A549 (cell line): ENCODE measurements at regions not wholly inside any gene's neighbourhood (a gene's known extent, or its start where the extent isn't known, plus 50 kb on each side); places are given as distances from the start of the nearest gene placed in this dataset.

Experiments
- ATAC-seq, 2 experiments: fragments of 200-7000 bp in 1 of 2; fragments of >200 bp in 1 of 2; cut with Nextera tagmentation in 1 of 2; cut with Tn5 transposase in 1 of 2; 3 replicates each; pipeline versions ENCODE4 v1.8.0 to v1.9.1; 2018 to 2020; ENCODE audit warnings: mild to moderate bottlenecking in 1 of 2, moderate library complexity in 1 of 2
- CTCF ChIA-PET: fragments of 300-600 bp; sonication (Branson Sonifier 250); formaldehyde crosslinking; extraction: SDS; loops from one replicate; lab custom pipeline; 2021; ENCODE audit warnings: antibody characterized with exemption, inconsistent platforms; lab: Yijun Ruan, JAX
- POLR2A ChIA-PET: fragments of 350-600 bp; formaldehyde crosslinking; extraction: SDS; loops from one replicate; lab custom pipeline; 2021; ENCODE audit warnings: antibody characterized with exemption, inconsistent platforms; lab: Yijun Ruan, JAX
- DNase-seq, 2 experiments: peaks; one replicate each; pipeline versions ENCODE4 v3.0.0 to v3.0.0-alpha.2; 2011 to 2016; ENCODE audit warnings: low read depth in 1 of 2, low spot score in 1 of 2
- FAIRE-seq: peaks from 2 replicates; lab custom pipeline; 2011; peaks lifted over from hg19 to GRCh38; lab: Jason Lieb, UNC
- H3K27ac ChIP-seq, 2 experiments: fragments of >200 bp; sonication (Bioruptor Twin); formaldehyde crosslinking; 3 replicates each; pipeline ENCODE4 v1.5.1; 2016 to 2017
- H3K4me1 ChIP-seq: fragments of >200 bp; sonication (Bioruptor Twin); formaldehyde crosslinking; 3 replicates; pipeline ENCODE4 v1.6.1; 2016
- H3K4me2 ChIP-seq: fragments of >200 bp; sonication (Bioruptor Twin); formaldehyde crosslinking; 3 replicates; pipeline ENCODE4 v1.6.1; 2016
- H3K4me3 ChIP-seq: fragments of >200 bp; sonication (Bioruptor Twin); formaldehyde crosslinking; 3 replicates; pipeline ENCODE4 v1.5.1; 2016
- H3K9me3 ChIP-seq: fragments of >200 bp; sonication (Bioruptor Twin); formaldehyde crosslinking; 3 replicates; pipeline ENCODE4 v1.6.1; 2016
- CBX2 ChIP-seq: fragments of 200-600 bp; sonication (generic); IDR thresholded peaks from 2 replicates; pipeline ENCODE4 v1.6.1; 2016; ENCODE audit warnings: low read depth, mild to moderate bottlenecking, borderline replicate concordance
- CBX8 ChIP-seq: fragments of 200-600 bp; sonication (generic); IDR thresholded peaks from 2 replicates; pipeline ENCODE4 v1.6.1; 2016
- CEBPB ChIP-seq, 2 experiments: fragments of >200 bp in 1 of 2; sonication (Bioruptor Twin) in 1 of 2; formaldehyde crosslinking in 1 of 2; IDR thresholded peaks; 2 replicates each; pipeline ENCODE4 v1.6.1; 2012 to 2016
- CHD2 ChIP-seq: fragments of 150-350 bp; IDR thresholded peaks from 2 replicates; pipeline ENCODE4 v1.6.1; 2014; ENCODE audit warnings: low read length; ENCODE audit not compliant: partially characterized antibody
- CHD4 ChIP-seq: fragments of 200-600 bp; sonication (generic); IDR thresholded peaks from 2 replicates; pipeline ENCODE4 v1.6.1; 2016; ENCODE audit warnings: antibody characterized with exemption, mild to moderate bottlenecking, borderline replicate concordance
- FOSB ChIP-seq: fragments of 250-450 bp; sonication (Bioruptor Pico); IDR thresholded peaks from 2 replicates; pipeline ENCODE4 v1.5.0; 2020; ENCODE audit warnings: mild to moderate bottlenecking, moderate library complexity
- HEYL ChIP-seq: fragments of 250-450 bp; sonication (Bioruptor Pico); IDR thresholded peaks from 2 replicates; pipeline ENCODE4 v1.8.0; 2021; ENCODE audit warnings: mild to moderate bottlenecking, moderate library complexity
- HMGXB4 ChIP-seq: fragments of 250-450 bp; sonication (Bioruptor Pico); IDR thresholded peaks from 2 replicates; pipeline ENCODE4 v1.5.0; 2021; ENCODE audit warnings: mild to moderate bottlenecking, moderate library complexity, borderline replicate concordance
- HOXA7 ChIP-seq: fragments of 250-450 bp; sonication (Bioruptor Pico); IDR thresholded peaks from 2 replicates; pipeline ENCODE4 v1.5.0; 2020; ENCODE audit warnings: mild to moderate bottlenecking, moderate library complexity
- KDM5A ChIP-seq: fragments of 200-600 bp; sonication (generic); IDR thresholded peaks from 2 replicates; pipeline ENCODE4 v1.6.1; 2016; ENCODE audit warnings: antibody characterized with exemption, mild to moderate bottlenecking
- MAZ ChIP-seq: fragments of 150-350 bp; IDR thresholded peaks from 2 replicates; pipeline ENCODE4 v1.6.1; 2014; ENCODE audit warnings: antibody characterized with exemption, low read depth, low read length, borderline replicate concordance
- RAD21 ChIP-seq, 2 experiments: fragments of >200 bp in 1 of 2; sonication (Bioruptor Twin) in 1 of 2; formaldehyde crosslinking in 1 of 2; IDR thresholded peaks in 1 of 2; conservative IDR thresholded peaks in 1 of 2; 2 replicates in 1 of 2; 3 replicates in 1 of 2; pipeline ENCODE4 v1.6.1; 2012 to 2018; ENCODE audit warnings: inconsistent platforms in 1 of 2
- RARB ChIP-seq: fragments of 250-450 bp; sonication (Bioruptor Pico); IDR thresholded peaks from 2 replicates; pipeline ENCODE4 v1.8.0; 2021; ENCODE audit warnings: mild to moderate bottlenecking, moderate library complexity
- RFX5 ChIP-seq: fragments of 450-650 bp; IDR thresholded peaks from 2 replicates; pipeline ENCODE4 v1.7.1; 2014; ENCODE audit warnings: antibody characterized with exemption, mild to moderate bottlenecking, moderate library complexity
- TFCP2L1 ChIP-seq: fragments of 250-450 bp; sonication (Bioruptor Pico); IDR thresholded peaks from 2 replicates; pipeline ENCODE4 v1.5.0; 2021; ENCODE audit warnings: mild to moderate bottlenecking
- TP53 ChIP-seq: fragments of 250-450 bp; sonication (Bioruptor Pico); IDR thresholded peaks from 2 replicates; pipeline ENCODE4 v1.5.0; 2021; ENCODE audit warnings: mild to moderate bottlenecking, moderate library complexity
- ZC3H11A ChIP-seq: fragments of 450-650 bp; IDR thresholded peaks from 2 replicates; pipeline ENCODE4 v1.6.1; 2014; ENCODE audit warnings: antibody characterized with exemption, mild to moderate bottlenecking
- ZFP36 ChIP-seq: fragments of 450-650 bp; IDR thresholded peaks from 2 replicates; pipeline ENCODE4 v1.6.1; 2014; ENCODE audit warnings: borderline replicate concordance; ENCODE audit not compliant: partially characterized antibody
- ZNF302 ChIP-seq: fragments of 250-450 bp; sonication (Bioruptor Pico); IDR thresholded peaks from 2 replicates; pipeline ENCODE4 v1.9.0; 2021; ENCODE audit warnings: inconsistent platforms, mild to moderate bottlenecking, moderate library complexity
- ZSCAN20 ChIP-seq: fragments of 250-450 bp; sonication (Bioruptor Pico); IDR thresholded peaks from 2 replicates; pipeline ENCODE4 v1.8.0; 2022; ENCODE audit warnings: mild to moderate bottlenecking, moderate library complexity
- WGBS: methylation state at CpG from one replicate; pipeline ENCODE4 v1.1.6; 2017; ENCODE audit errors: missing lambda C conversion rate; 5-methylcytosine and 5-hydroxymethylcytosine counted together
- TF ChIP-seq, protein P1 (sequence below): fragments of >200 bp; sonication (Bioruptor Twin); formaldehyde crosslinking; IDR thresholded peaks from 3 replicates; pipeline ENCODE4 v1.6.1; 2016
- TF ChIP-seq, protein P2 (sequence below): IDR thresholded peaks from 2 replicates; pipeline ENCODE4 v1.6.1; 2012; ENCODE audit warnings: low read depth, borderline replicate concordance
- TF ChIP-seq, protein P3 (sequence below): fragments of 150-350 bp; IDR thresholded peaks from 2 replicates; pipeline ENCODE4 v1.6.1; 2014; ENCODE audit warnings: low read depth, mild to moderate bottlenecking, low read length

GRCh38 chr12:43102546-43103264 is 449.3 kb downstream of the ADAMTS20 start (continued):
- TF ChIP-seq, protein P1, sequence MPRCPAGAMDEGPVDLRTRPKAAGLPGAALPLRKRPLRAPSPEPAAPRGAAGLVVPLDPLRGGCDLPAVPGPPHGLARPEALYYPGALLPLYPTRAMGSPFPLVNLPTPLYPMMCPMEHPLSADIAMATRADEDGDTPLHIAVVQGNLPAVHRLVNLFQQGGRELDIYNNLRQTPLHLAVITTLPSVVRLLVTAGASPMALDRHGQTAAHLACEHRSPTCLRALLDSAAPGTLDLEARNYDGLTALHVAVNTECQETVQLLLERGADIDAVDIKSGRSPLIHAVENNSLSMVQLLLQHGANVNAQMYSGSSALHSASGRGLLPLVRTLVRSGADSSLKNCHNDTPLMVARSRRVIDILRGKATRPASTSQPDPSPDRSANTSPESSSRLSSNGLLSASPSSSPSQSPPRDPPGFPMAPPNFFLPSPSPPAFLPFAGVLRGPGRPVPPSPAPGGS = no peak
- TF ChIP-seq HEYL = no peak
- no peak for TF ChIP-seq ZSCAN20
- no peak for TF ChIP-seq ZC3H11A
- TF ChIP-seq KDM5A = no peak
- TF ChIP-seq HOXA7 (CRISPR knock-in tag) = no peak
- no peak for TF ChIP-seq TFCP2L1 (CRISPR knock-in tag)

DNA sequence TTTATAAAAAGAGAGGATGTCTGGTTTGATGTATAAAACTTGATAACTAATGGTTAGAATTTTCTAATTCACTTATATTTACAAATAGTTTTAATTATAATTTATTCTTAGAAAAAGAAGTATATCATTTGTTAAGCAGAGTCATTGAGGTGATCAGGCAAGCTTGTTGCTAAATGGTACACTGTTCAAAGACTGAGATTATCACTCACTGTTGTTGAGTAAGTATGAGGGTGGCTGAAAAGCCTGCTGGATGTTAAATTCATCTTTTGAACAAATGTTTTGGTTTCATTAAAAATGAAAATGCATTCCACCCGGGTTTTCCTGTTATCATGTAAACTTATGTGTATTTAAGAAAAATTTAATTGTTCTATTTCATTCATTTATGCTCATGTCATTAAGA is 451.8 kb downstream of the ADAMTS20 start:
- WGBS = 0% methylated on average over 1 of the region's 1 CpG
- Histone ChIP-seq H3K9me3 (no peaks in the 10 kb centered on the region), H3K4me3 (no peak overlapping the region), H3K4me1 (no peaks in the 10 kb centered on the region), H3K4me2 (no peak overlapping the region), H3K27ac (no peak overlapping the region)
- ChIA-PET CTCF (no interaction called here), POLR2A (no interaction called here)
- DNase-seq (no peak), FAIRE-seq (no peak), ATAC-seq (no peak)
- TF ChIP-seq RARB (no peak), ZNF302 (CRISPR knock-in tag) (no peak), CBX8 (no peak), RAD21 (conservative IDR thresholded peaks at IDR 0.05 in 1 of 2, IDR thresholded peaks at IDR 0.05 in 1 of 2) (no peak), FOSB (CRISPR knock-in tag) (no peak), CBX2 (no peak), TP53 (CRISPR knock-in tag) (no peak), RFX5 (no peak), CHD4 (no peak), MAZ (no peak), CEBPB (IDR thresholded peaks at IDR 0.05) (no peak), ZC3H11A (no peak), CHD2 (no peak)
- TF ChIP-seq, protein P2, sequence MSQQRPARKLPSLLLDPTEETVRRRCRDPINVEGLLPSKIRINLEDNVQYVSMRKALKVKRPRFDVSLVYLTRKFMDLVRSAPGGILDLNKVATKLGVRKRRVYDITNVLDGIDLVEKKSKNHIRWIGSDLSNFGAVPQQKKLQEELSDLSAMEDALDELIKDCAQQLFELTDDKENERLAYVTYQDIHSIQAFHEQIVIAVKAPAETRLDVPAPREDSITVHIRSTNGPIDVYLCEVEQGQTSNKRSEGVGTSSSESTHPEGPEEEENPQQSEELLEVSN = no peak

DNA sequence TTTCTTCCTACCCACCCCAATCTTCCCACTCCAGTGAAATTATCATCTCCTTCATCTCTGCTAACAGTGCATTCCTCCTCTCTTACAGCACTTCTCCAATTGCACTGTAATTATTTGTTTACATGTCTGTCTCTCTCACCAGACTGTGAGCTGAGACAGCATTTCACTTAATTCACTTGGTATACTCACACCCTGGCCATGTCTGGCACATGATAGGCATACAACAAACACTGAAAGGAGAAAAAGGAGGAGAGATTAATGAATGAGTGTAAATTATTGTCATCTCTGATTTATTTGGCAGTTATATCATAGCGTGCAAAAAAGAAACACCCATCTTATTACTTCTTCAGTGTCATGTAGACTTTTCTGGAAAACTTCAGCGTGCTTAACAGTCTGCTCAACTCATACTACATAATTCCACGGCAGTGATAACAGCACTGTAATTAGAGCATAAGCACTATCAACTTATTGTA is 452.3 kb downstream of the ADAMTS20 start:
- TF ChIP-seq, protein P3, sequence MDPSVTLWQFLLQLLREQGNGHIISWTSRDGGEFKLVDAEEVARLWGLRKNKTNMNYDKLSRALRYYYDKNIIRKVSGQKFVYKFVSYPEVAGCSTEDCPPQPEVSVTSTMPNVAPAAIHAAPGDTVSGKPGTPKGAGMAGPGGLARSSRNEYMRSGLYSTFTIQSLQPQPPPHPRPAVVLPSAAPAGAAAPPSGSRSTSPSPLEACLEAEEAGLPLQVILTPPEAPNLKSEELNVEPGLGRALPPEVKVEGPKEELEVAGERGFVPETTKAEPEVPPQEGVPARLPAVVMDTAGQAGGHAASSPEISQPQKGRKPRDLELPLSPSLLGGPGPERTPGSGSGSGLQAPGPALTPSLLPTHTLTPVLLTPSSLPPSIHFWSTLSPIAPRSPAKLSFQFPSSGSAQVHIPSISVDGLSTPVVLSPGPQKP = no peak
- TF ChIP-seq ZFP36 (no peak), CBX2 (no peak), HMGXB4 (CRISPR knock-in tag) (no peak), TP53 (CRISPR knock-in tag) (no peak)
- TF ChIP-seq, protein P2 = no peak
- POLR2A ChIA-PET = no interaction called here
- Histone ChIP-seq H3K4me3 (no peak overlapping the region), H3K4me2 (no peak overlapping the region), H3K4me1 (no peaks in the 10 kb centered on the region), H3K9me3 (no peaks in the 10 kb centered on the region), H3K27ac (no peak overlapping the region)
- FAIRE-seq = no peak
- no peak for ATAC-seq
- CTCF ChIA-PET = interaction anchor here (1.1 kb wide), 1 partner anchor 14 kb away, joined by 4 read pairs; no protein-coding TSS in a partner anchor
- WGBS = 9% methylated on average over 3 of the region's 3 CpGs
- DNase-seq = no peak
